Fibroblast of the aortic adventitia (primary cell): ENCODE measurements at regions not wholly inside any gene's neighbourhood (a gene's known extent, or its start where the extent isn't known, plus 50 kb on each side); places are given as distances from the start of the nearest gene placed in this dataset.

ENCODE experiments used
- DNase-seq: peaks from one replicate; pipeline ENCODE4 v3.0.0-alpha.2; 2010; ENCODE audit warnings: low read depth
- H3K4me3 ChIP-seq: 2 replicates; pipeline ENCODE4 v1.5.1; 2011; ENCODE audit warnings: low read depth, mild to moderate bottlenecking, control low read depth, low read length, moderate library complexity
- TF ChIP-seq, protein P1 (sequence below): IDR thresholded peaks from 2 replicates; pipeline ENCODE4 v1.5.1; 2011; ENCODE audit warnings: mild to moderate bottlenecking, low read length, control low read depth, inconsistent platforms; ENCODE audit not compliant: insufficient read depth

DNA sequence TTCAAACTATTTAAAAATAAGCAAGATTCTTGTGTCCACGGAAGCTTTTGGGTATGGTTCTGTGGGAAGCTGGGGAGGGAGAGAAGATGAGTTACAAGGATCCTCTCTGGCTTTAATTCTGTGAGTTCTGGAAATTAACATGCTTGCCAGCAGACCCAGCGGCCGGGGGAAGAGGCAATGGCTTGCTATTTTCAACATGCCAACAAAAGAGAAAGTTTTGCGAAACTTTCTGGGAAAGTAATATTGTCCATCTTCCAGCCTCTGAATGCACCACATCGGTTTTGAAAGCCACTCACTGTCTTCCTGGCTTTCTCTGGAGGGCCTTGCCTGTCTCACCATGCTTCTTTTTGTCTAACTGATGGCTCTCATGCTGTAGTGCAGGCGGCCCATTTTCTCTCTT, 85.7 kb downstream of the EN1 start:
- TF ChIP-seq, protein P1, sequence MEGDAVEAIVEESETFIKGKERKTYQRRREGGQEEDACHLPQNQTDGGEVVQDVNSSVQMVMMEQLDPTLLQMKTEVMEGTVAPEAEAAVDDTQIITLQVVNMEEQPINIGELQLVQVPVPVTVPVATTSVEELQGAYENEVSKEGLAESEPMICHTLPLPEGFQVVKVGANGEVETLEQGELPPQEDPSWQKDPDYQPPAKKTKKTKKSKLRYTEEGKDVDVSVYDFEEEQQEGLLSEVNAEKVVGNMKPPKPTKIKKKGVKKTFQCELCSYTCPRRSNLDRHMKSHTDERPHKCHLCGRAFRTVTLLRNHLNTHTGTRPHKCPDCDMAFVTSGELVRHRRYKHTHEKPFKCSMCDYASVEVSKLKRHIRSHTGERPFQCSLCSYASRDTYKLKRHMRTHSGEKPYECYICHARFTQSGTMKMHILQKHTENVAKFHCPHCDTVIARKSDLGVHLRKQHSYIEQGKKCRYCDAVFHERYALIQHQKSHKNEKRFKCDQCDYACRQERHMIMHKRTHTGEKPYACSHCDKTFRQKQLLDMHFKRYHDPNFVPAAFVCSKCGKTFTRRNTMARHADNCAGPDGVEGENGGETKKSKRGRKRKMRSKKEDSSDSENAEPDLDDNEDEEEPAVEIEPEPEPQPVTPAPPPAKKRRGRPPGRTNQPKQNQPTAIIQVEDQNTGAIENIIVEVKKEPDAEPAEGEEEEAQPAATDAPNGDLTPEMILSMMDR, result no peak
- no peak overlapping the region for H3K4me3 ChIP-seq
- no peak for DNase-seq

DNA sequence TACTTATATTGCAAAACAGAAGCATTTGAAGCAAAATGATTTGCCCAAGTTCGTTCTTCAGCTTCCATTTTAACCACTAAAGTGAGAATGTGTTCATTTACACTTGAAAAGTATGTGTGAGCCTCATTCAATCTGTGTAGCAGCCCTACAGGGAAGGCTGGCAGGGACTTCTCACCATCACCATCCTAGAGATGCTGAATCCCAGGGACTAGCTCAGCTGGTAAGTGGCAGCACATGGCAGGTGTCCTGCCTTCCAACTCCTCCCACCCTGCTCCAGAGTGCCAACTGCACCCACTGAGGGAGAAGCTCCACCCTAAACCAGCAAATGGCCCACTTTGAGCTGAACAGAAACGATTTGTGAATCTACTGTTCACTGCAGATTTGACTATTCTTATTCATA, 91.5 kb downstream of the EN1 start:
- no peak overlapping the region for H3K4me3 ChIP-seq
- TF ChIP-seq, protein P1, result no peak
- no peak for DNase-seq

DNA sequence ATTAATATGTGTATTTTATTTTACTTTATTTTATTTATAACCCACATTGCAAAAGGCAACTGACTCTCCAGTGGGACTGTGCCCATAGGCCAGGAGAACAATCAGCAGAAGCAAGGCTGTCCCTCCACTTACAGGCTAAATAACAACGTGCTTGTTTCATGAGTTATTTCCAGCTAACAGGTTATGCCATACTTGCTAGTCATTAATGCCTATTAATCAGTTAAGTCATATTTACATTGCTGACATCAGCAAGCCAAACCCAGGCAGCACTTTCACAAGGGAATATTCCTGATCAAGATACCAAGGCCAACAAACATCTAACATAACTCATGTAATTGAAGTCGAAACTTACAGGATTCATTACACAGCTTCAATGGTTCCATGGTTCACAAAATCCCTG, 92.1 kb downstream of the EN1 start:
- no peak for DNase-seq
- H3K4me3 ChIP-seq, result no peak overlapping the region
- TF ChIP-seq, protein P1, result no peak

DNA sequence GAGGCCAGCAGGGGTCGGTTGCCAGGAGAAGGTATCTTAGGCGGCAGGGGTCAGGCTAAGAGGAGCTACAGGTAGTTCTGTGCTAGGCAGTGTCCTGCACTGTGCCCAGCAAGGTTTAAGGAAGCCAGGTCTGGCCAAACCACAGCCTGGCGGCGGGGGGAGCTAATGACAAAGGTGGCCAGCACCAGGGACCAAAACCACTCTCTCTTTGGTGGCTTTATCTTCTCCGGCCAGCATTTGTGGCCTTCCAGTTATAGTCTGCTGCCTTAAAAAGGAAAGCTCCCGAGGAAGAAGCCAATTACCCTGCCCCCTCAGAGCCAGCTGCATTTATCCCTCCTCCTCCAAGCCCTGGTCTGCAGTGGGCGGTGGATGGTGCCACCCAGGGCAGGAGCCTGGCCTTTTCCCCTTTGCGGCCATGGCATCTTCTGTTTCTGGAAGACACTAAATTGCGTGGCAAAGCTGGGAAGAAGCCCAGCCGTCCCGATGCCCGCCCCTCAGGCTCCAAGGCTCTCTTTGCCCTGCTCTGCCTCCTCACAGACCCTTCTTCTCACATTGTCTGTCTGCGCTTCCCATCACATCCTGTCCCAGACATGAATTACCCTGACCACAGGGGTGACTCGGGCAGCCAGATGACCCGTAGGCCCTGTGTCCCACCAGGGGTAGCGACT, 94.6 kb downstream of the EN1 start:
- no peak overlapping the region for H3K4me3 ChIP-seq
- TF ChIP-seq, protein P1, result no peak
- DNase-seq, result no peak

DNA sequence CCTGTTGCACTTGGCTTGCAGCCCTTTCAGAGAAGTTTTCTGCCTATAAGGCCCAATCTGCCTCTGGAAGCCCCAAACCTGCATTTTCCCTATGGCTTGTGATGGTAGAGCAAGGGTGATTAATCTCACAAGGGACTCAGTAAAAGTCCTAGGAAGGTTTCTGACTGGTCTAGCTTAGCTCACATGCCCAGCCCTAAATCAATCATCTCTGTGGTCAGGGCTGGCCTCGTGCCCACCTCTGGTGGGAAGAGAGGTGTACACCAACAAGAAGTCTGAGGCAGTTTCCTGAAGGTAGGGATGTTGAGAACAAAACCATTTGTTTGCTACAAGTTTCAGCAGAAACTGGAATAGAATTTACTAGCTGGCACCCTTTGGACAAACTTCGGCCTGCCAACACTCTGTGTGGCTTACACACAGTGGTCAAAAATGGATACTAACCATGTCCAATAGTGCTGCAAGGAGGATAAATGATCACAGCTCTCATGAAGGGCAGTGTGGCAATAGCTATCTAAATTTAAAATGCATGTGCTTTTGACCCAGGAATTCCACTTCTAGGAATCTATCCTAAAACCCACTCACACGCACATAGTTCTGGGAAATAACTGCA, 96.4 kb downstream of the EN1 start:
- peak; percentile 88 for DNase-seq
- TF ChIP-seq, protein P1, result no peak
- H3K4me3 ChIP-seq, result no peak overlapping the region

DNA sequence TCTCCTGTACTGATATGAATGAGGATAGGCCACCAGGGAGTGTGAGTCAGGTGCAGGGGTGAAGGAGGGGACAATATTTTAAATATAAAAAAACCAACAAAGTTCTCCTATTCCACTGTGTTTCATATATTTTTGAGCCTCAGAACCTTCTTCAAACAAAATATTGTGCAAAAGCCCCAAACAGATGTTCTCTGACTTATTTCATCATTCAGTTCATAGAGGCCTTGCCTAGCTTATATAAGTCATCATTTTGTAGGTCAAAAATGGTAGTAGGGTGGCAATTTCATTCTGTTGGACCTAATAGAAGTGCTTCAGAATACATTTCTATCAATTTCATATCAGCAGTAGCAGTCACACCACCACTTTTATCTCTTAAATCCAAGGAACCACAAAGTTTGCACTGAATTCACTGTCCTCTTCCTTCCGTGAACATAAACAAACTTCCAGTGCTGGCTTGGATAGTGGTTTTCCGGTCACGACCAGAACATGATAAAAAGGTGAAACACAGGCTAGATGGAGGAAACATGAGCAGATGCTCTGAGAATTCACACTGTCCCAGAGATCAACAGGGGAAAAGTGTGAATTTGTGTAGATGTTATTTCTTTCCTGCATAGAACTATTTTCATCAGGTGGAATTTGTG, 99.1 kb downstream of the EN1 start:
- TF ChIP-seq, protein P1, result no peak
- peak; percentile 22 for DNase-seq
- no peak overlapping the region for H3K4me3 ChIP-seq
